GM21529 (cell line): ENCODE measurements at regions not wholly inside any gene's neighbourhood (a gene's known extent, or its start where the extent isn't known, plus 50 kb on each side); places are given as distances from the start of the nearest gene placed in this dataset.

Experiments
- ATAC-seq: cut with Tn5 transposase; IDR thresholded peaks from one replicate; pipeline ENCODE4 v1.9.1; 2021; ENCODE audit not compliant: unreplicated experiment

GRCh38 chr9:75830303-75830702 is 60.2 kb upstream of the PCSK5 start:
- ATAC-seq, result no peak

- no peak for ATAC-seq
Observed at GRCh38 chr9:75833778-75834177, 56.7 kb upstream of the PCSK5 start.

GRCh38 chr9:75834878-75835277 is 55.6 kb upstream of the PCSK5 start:
- no peak for ATAC-seq
